Natural killer cell (primary cell): ENCODE measurements at regions not wholly inside any gene's neighbourhood (a gene's known extent, or its start where the extent isn't known, plus 50 kb on each side); places are given as distances from the start of the nearest gene placed in this dataset.

ENCODE experiments used
- ATAC-seq, 3 donors: fragments of 150-1000 bp in 2 of 3; fragments of 200-7000 bp in 1 of 3; cut with Tn5 transposase; 1 replicate in 1 of 3; 2 replicates in 2 of 3; pipeline ENCODE4 v1.10.0; 2021; ENCODE audit warnings: mild to moderate bottlenecking in 2 of 3, moderate library complexity in 2 of 3
- DNase-seq, 2 donors: peaks; one replicate each; pipeline versions ENCODE4 v3.0.0 to v3.0.0-alpha.2; 2013 to 2021; ENCODE audit warnings: mixed read lengths in 1 of 2
- H3K27ac ChIP-seq: one replicate; pipeline ENCODE4 v1.5.1; 2013; ENCODE audit warnings: mild to moderate bottlenecking, low read length
- H3K27me3 ChIP-seq: one replicate; pipeline ENCODE4 v1.6.1; 2013; ENCODE audit warnings: low read length; ENCODE audit not compliant: control insufficient read depth, insufficient read depth
- H3K36me3 ChIP-seq: one replicate; pipeline ENCODE4 v1.6.1; 2013; ENCODE audit warnings: low read length; ENCODE audit not compliant: control insufficient read depth, insufficient read depth
- H3K4me1 ChIP-seq: one replicate; pipeline ENCODE4 v1.6.1; 2013; ENCODE audit warnings: low read length; ENCODE audit not compliant: control insufficient read depth, insufficient read depth
- H3K4me3 ChIP-seq: one replicate; pipeline ENCODE4 v1.5.1; 2013; ENCODE audit warnings: low read length
- H3K9me3 ChIP-seq: one replicate; pipeline ENCODE4 v1.6.1; 2013; ENCODE audit warnings: low read length; ENCODE audit not compliant: control insufficient read depth, insufficient read depth
- H3K27ac Mint-ChIP-seq, 2 donors: one replicate each; pipeline ENCODE4 v1.8.0; 2022; ENCODE audit warnings: mild to moderate bottlenecking in 2 of 2, mixed read lengths in 2 of 2, moderate library complexity in 1 of 2
- H3K27me3 Mint-ChIP-seq, 2 donors: one replicate each; pipeline ENCODE4 v1.8.0; 2022; ENCODE audit warnings: low read depth in 2 of 2, mixed read lengths in 2 of 2
- H3K36me3 Mint-ChIP-seq: one replicate; pipeline ENCODE4 v1.8.0; 2022; ENCODE audit warnings: mixed read lengths
- H3K4me1 Mint-ChIP-seq, 2 donors: one replicate each; pipeline ENCODE4 v1.8.0; 2022; ENCODE audit warnings: mixed read lengths in 2 of 2
- H3K4me3 Mint-ChIP-seq: one replicate; pipeline ENCODE4 v1.8.0; 2022; ENCODE audit warnings: mild to moderate bottlenecking, moderate library complexity, mixed read lengths
- H3K9me3 Mint-ChIP-seq, 2 donors: one replicate each; pipeline ENCODE4 v1.8.0; 2022; ENCODE audit warnings: mixed read lengths in 2 of 2
- WGBS: methylation state at CpG from one replicate; pipeline ENCODE4 v1.1.7; 2013; ENCODE audit warnings: missing lambda C conversion rate; ENCODE audit not compliant: insufficient coverage; 5-methylcytosine and 5-hydroxymethylcytosine counted together
- intact Hi-C: fragments of 100-400 bp; cut with micrococcal nuclease; formaldehyde crosslinking; loops from one replicate; pipeline ENCODE4 v1.14.2; 2022
- TF ChIP-seq, protein P1 (sequence below): fragments of 200-600 bp; IDR thresholded peaks from one replicate; pipeline ENCODE4 v1.8.0; 2022; ENCODE audit warnings: antibody characterized with exemption

DNA sequence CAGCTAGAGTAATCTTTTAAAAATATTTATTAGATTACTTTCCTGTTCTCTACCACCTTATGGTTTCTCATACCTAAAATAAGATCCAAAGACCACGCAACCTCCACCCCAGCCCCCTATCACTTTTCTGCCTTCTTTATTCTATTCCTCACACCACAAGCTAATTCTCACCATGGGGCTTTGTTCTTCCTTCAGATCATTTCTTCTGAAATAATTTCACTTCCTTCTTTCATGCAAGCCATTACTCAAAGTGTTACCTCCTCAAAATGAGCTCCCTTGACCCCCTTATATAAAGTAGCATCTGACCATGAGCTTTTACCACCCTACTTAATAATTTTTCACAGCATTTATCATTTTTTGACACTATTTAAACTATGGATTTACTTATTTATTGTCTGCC is 233.2 kb upstream of the TMCO5A start:
- Mint-ChIP-seq H3K27me3 (no peaks in the 10 kb centered on the region), H3K4me1 (no peaks in the 10 kb centered on the region), H3K4me3 (no peak overlapping the region), H3K27ac (no peak overlapping the region), H3K36me3 (no peaks in the 10 kb centered on the region), H3K9me3 (peaks cover 0 to 2% of the 10 kb centered on the region in 2 donors)
- Histone ChIP-seq H3K36me3 (no peaks in the 10 kb centered on the region), H3K4me1 (no peaks in the 10 kb centered on the region), H3K9me3 (no peaks in the 10 kb centered on the region), H3K27ac (no peak overlapping the region), H3K4me3 (no peak overlapping the region), H3K27me3 (no peaks in the 10 kb centered on the region)
- no peak for ATAC-seq
- 85% methylated on average over 1 of the region's 1 CpG for WGBS
- no peak for DNase-seq
- intact Hi-C loops: no loop called here
- TF ChIP-seq, protein P1, sequence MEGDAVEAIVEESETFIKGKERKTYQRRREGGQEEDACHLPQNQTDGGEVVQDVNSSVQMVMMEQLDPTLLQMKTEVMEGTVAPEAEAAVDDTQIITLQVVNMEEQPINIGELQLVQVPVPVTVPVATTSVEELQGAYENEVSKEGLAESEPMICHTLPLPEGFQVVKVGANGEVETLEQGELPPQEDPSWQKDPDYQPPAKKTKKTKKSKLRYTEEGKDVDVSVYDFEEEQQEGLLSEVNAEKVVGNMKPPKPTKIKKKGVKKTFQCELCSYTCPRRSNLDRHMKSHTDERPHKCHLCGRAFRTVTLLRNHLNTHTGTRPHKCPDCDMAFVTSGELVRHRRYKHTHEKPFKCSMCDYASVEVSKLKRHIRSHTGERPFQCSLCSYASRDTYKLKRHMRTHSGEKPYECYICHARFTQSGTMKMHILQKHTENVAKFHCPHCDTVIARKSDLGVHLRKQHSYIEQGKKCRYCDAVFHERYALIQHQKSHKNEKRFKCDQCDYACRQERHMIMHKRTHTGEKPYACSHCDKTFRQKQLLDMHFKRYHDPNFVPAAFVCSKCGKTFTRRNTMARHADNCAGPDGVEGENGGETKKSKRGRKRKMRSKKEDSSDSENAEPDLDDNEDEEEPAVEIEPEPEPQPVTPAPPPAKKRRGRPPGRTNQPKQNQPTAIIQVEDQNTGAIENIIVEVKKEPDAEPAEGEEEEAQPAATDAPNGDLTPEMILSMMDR: no peak

DNA sequence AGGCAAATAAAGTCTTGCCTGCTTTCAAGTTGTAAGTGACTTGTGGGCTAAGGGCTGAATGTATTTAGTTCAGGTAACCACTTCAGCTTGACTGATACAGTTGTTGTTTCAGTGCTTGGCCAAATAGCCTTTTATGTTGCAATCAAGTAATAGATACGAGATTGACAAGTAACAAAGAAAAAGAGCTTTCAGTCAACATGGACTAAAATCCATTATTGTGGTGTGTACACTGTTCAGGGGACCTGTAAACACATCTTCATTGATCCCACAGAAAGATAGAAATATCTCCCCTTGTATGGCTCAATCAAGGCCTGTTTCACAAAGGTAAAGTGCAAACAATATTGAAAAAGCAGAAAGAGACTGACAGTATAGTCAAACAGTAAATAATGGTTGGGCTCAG is 224.8 kb upstream of the TMCO5A start:
- Mint-ChIP-seq H3K36me3 (no peaks in the 10 kb centered on the region), H3K9me3 (peaks cover 6 to 7% of the 10 kb centered on the region in 2 donors), H3K27ac (no peak overlapping the region), H3K27me3 (no peaks in the 10 kb centered on the region), H3K4me1 (no peaks in the 10 kb centered on the region), H3K4me3 (no peak overlapping the region)
- no peaks in the 10 kb centered on the region for H3K36me3 ChIP-seq
- TF ChIP-seq, protein P1: no peak
- intact Hi-C loops: no loop called here
- no peak overlapping the region for H3K4me3 ChIP-seq
- ATAC-seq (no peak), DNase-seq (no peak)
- WGBS: 90% methylated on average over 1 of the region's 1 CpG
- H3K27me3 ChIP-seq: no peaks in the 10 kb centered on the region
- no peaks in the 10 kb centered on the region for H3K4me1 ChIP-seq
- no peak overlapping the region for H3K27ac ChIP-seq
- H3K9me3 ChIP-seq: no peaks in the 10 kb centered on the region

DNA sequence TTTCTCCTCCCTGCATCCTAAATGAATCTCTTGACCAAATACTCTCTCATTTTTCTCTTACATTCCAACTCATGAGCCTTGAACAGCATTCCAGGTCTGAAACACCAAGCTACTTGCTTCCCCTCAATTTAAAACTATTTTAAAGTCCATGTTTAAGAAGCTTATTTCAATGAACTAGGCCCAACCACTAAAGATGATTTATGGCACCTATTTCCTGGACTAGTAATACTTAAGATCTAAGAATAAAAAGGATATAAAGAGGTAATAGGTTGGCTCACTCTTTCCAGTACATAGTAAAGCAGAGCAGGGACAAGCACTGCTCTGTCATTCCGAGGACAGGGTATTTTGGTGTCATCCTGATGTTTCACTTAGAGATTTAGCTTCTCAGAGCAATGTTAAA is 219.3 kb upstream of the TMCO5A start:
- no peaks in the 10 kb centered on the region for H3K36me3 ChIP-seq
- ATAC-seq: no peak
- WGBS: 44% methylated on average over 1 of the region's 1 CpG
- Mint-ChIP-seq H3K4me1 (no peaks in the 10 kb centered on the region), H3K4me3 (no peak overlapping the region), H3K9me3 (peaks cover 13 to 15% of the 10 kb centered on the region in 2 donors), H3K27me3 (no peaks in the 10 kb centered on the region), H3K27ac (no peak overlapping the region), H3K36me3 (no peaks in the 10 kb centered on the region)
- no peaks in the 10 kb centered on the region for H3K4me1 ChIP-seq
- TF ChIP-seq, protein P1: no peak
- H3K9me3 ChIP-seq: no peaks in the 10 kb centered on the region
- H3K4me3 ChIP-seq: no peak overlapping the region
- no peaks in the 10 kb centered on the region for H3K27me3 ChIP-seq
- intact Hi-C loops: no loop called here
- no peak overlapping the region for H3K27ac ChIP-seq
- DNase-seq: no peak

DNA sequence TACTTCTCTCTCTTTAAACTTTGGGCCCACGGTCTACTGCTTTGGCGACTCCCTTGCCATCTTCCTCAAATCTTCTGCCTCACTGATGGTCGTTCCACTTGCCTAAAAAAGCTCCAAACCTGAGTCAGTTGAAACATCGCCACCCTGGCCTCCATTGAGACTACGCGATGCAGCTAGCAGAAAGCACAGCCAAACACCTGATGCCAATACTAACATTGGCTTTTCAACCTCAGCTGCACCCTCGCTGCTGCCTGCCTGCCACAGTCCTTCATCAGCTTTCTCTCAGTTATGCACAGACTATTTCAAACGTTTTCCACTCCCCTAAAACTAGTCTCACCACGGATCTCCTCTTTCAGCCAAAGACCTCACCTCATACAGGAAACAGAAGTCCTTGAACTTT is 214.2 kb upstream of the TMCO5A start:
- ATAC-seq (no peak), DNase-seq (no peak)
- peaks cover 7 to 13% of the 10 kb centered on the region in 2 donors for H3K9me3 Mint-ChIP-seq
- no peak overlapping the region for H3K4me3 Mint-ChIP-seq
- H3K4me1 Mint-ChIP-seq: no peaks in the 10 kb centered on the region
- no peaks in the 10 kb centered on the region for H3K27me3 ChIP-seq
- TF ChIP-seq, protein P1: no peak
- H3K27ac ChIP-seq: no peak overlapping the region
- no peak overlapping the region for H3K27ac Mint-ChIP-seq
- H3K4me3 ChIP-seq: no peak overlapping the region
- H3K4me1 ChIP-seq: no peaks in the 10 kb centered on the region
- no peaks in the 10 kb centered on the region for H3K36me3 ChIP-seq
- no peaks in the 10 kb centered on the region for H3K9me3 ChIP-seq
- no peaks in the 10 kb centered on the region for H3K36me3 Mint-ChIP-seq
- 75% methylated on average over 9 of the region's 9 CpGs for WGBS
- intact Hi-C loops: no loop called here
- H3K27me3 Mint-ChIP-seq: no peaks in the 10 kb centered on the region
